HG03342 (cell line): ENCODE measurements at regions not wholly inside any gene's neighbourhood (a gene's known extent, or its start where the extent isn't known, plus 50 kb on each side); places are given as distances from the start of the nearest gene placed in this dataset.
"Not testable (repeated sequence)": the region's sequence is repeated elsewhere in the genome, so short reads cannot be mapped to it uniquely, and the experiment has no call there.

Experiments
- ATAC-seq: cut with Tn5 transposase; IDR thresholded peaks from one replicate; pipeline ENCODE4 v1.9.1; 2021; ENCODE audit warnings: mild to moderate bottlenecking, moderate library complexity; ENCODE audit not compliant: unreplicated experiment

DNA sequence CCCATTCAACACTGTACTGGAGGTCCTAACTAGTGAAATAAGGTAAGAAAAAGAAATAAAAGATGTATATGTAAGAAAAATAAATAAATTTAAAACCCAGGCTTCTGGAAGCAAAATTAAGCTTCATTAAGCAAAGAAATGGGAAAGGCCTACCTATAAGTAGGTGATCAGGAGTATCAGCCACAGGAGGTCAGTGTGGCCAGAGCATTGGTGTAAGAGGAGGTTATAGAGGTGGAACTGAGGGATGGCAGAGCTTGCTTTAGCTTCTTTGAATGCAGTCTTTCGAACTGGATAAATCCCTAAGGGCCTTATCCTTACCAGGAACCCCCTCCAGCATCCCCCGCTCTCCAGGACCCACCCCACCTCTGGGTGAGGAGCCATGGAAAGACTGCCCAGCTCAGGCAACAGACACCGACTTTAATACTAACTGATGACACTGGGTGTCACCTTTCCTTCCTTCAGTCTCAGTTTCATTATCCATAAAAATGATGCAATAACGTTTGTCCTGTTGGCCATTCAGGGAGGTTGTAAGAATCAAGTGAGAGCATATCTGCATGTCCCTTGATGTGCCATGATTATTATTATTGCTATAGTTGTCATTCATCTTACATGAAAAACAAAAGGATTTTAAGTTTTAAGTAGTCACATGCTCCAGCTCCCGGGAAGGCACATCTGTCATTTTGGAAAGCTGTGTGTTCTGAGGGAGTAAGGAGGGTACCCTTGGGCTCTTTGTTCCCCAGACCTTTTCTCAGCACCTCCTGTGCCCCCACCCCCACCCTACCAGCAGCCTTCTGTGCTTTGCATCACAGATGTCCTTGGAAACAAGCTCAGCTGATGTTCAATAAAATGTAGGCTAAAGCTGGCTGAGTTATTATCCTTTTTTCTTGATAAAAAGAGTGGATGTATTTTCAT is 50.8 kb upstream of the CTNNA1 start:
- ATAC-seq = no peak

DNA sequence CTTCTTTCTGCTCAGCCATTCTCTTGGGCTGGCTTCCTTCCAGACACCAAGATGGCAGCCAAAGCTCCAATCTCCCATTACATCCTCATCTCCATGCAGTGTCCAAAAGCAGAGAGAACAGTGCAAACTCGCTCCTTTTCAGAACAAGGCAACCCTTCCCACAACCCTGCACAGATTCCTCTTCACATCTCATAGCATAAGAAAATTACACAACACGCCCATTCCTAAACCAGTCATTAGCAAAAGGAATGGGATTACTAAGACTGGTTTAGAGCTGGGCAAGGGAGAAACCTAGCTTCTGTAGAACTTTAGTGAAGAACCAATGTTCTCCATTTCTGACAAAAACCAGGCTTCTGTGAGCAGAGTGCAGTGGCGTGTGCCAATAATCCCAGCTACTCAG is 51.5 kb upstream of the CTNNA1 start:
- ATAC-seq = no peak

- ATAC-seq = no peak
Measured at GRCh38 chr5:138700581-138701362, 52.5 kb upstream of the CTNNA1 start.

GRCh38 chr5:138699482-138699881 is 53.7 kb upstream of the CTNNA1 start:
- ATAC-seq = no peak

DNA sequence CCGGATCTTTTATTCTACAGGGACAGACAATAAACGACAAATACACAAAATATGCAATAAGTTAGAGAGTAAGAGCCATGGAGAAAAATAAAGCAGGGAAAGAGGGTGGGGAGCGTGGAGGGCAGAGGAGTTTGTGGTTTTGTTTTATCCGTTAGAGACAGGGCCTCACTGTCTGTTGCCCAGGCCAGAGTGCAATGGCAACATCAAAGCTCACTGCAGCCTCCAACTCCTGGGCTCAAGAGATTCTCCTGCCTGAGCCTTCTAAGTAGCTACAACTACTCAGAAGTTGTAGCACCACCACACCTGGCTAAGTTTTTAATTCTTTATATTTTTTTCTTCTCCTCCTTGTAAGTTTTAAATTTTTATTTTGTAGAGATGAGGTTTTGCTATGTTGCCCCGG is 54.5 kb upstream of the CTNNA1 start:
- ATAC-seq = no peak

- no peak for ATAC-seq
Measured at GRCh38 chr5:138697720-138698360, 55.4 kb upstream of the CTNNA1 start.

DNA sequence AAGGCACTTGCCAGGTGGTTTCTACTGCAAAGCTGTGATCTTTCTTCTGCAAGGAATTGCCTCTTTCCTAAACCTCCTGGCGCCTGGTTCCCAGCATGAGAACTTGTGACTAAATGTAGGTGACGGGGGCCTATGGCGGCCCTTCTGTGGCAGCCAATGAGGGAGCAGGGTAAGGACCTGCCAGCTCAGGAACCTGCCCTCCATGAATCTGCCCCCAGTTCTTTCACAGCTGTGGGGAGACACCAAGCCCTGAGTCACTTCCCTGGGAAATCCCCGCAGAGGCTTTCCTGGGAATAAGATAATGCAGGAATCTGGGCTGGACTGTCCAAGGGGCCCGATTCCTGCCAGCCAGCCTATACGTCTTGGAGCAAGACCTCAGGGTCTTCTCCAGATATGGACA is 56.7 kb upstream of the CTNNA1 start:
- ATAC-seq = no peak

DNA sequence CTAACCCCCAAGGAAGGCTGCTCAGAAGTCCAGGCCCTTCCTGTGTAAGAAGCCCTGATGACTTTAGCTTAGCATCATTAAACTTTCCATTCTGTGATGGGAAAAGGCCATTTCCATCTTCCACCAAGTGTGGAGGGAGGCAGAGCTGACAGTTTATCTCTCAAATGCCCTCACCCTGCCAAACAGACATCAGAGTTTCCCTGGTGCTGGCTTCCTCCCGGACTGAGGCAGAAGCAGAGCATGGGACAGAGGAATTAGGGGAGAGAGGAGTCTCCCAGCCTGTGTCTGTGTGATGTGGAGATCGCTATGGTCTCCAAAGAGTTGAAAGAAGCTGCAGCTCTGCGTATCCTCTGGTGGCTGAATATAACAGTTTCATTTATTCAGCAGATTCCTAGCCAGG is 57.4 kb upstream of the CTNNA1 start:
- ATAC-seq = no peak

- no peak for ATAC-seq
Measured at GRCh38 chr5:138694146-138694545, 59.1 kb upstream of the CTNNA1 start.

- no peak for ATAC-seq
Measured at GRCh38 chr5:138692370-138692769, 60.9 kb upstream of the CTNNA1 start.

GRCh38 chr5:138686668-138687067 is 66.6 kb upstream of the CTNNA1 start:
- no peak for ATAC-seq

GRCh38 chr5:138685193-138685745 is 68.0 kb upstream of the CTNNA1 start:
- ATAC-seq = no peak

DNA sequence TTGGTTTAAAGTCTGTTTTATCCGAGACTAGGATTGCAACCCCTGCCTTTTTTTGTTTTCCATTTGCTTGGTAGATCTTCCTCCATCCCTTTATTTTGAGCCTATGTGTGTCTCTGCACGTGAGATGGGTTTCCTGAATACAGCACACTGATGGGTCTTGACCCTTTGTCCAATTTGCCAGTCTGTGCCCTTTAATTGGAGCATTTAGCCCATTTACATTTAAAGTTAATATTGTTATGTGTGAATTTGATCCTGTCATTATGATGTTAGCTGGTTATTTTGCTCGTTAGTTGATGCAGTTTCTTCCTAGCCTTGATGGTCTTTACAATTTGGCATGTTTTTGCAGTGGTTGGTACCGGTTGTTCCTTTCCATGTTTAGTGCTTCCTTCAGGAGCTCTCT is 70.8 kb upstream of the CTNNA1 start:
- not testable (repeated sequence) for ATAC-seq

DNA sequence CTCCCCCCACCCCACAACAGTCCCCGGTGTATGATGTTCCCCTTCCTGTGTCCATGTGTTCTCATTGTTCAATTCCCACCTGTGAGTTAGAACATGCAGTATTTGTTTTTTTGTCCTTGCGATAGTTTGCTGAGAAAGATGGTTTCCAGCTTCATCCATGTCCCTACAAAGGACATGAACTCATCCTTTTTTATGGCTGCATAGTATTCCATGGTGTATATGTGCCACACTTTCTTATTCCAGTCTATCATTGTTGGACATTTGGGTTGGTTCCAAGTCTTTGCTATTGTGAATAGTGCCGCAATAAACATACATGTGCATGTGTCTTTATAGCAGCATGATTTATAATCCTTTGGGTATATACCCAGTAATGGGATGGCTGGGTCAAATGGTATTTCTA is 74.4 kb upstream of the CTNNA1 start:
- ATAC-seq = not testable (repeated sequence)

- no peak for ATAC-seq
Measured at GRCh38 chr5:138677782-138678181, 75.4 kb upstream of the CTNNA1 start.

GRCh38 chr5:138676556-138677193 is 76.5 kb upstream of the CTNNA1 start:
- no peak for ATAC-seq

GRCh38 chr5:138676002-138676401 is 77.2 kb upstream of the CTNNA1 start:
- ATAC-seq = no peak

DNA sequence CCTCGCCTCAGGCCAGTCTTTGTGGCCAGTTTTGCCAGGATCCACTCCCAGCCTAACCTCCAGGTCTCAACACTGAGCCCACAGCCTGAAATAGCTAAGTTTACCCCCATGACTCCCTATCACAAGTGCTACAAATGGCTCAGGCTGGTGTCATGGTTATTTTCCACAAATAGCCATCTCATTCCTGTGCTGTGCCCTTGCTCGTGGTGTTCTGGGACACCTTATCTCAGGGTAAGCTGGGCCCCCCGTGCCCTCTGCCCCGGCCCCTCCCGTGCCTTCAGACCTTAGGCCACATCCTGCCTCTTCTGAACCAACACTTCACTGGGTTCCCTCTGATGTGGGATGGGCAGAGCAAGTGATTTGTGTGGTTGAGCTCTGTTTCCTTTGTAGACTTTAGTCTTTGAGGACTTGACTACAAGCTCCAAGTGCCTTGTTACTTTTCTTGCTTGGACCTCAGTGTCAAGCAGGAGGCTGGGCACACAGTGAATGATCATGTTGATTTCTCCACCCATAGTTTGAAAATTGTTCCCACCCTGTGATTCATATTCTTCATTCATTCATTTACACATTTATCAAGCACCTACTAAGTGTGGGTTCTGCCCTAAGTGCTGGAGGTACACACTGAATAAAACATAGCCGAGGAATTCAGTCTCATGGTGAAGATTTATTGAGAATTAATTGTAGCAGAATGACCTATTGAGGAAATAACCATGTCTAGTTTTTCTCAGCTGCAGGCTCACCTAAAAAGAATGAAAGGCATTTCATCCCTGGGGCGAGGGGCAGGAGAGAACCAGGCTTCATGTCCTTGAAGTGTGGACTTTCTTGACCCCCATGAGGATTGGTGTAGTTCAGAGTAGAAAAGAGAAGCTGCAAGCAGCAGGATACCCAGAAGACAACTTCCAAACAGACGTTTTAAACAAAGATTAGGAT is 84.5 kb upstream of the CTNNA1 start:
- ATAC-seq = no peak

- ATAC-seq = not testable (repeated sequence)
Measured at GRCh38 chr5:138667782-138668331, 85.4 kb upstream of the CTNNA1 start.
